Endothelial cell (in vitro differentiated cells): ENCODE measurements at regions not wholly inside any gene's neighbourhood (a gene's known extent, or its start where the extent isn't known, plus 50 kb on each side); places are given as distances from the start of the nearest gene placed in this dataset.

ENCODE experiments used
- DNase-seq: peaks from one replicate; pipeline ENCODE4 v3.0.0; 2021; ENCODE audit warnings: low spot score
- H3K27ac Mint-ChIP-seq: one replicate; pipeline ENCODE4 v1.8.0; 2021; ENCODE audit warnings: mixed read lengths, inconsistent platforms; ENCODE audit not compliant: unreplicated experiment
- H3K27me3 Mint-ChIP-seq: one replicate; pipeline ENCODE4 v1.8.0; 2021; ENCODE audit warnings: mild to moderate bottlenecking, moderate library complexity, mixed read lengths, inconsistent platforms; ENCODE audit not compliant: unreplicated experiment
- H3K36me3 Mint-ChIP-seq: one replicate; pipeline ENCODE4 v1.8.0; 2021; ENCODE audit warnings: mild to moderate bottlenecking, low read depth, mixed read lengths, inconsistent platforms; ENCODE audit not compliant: unreplicated experiment
- H3K4me1 Mint-ChIP-seq: one replicate; pipeline ENCODE4 v1.8.0; 2021; ENCODE audit warnings: mild to moderate bottlenecking, mixed read lengths, inconsistent platforms; ENCODE audit not compliant: unreplicated experiment
- H3K4me3 Mint-ChIP-seq: one replicate; pipeline ENCODE4 v1.8.0; 2021; ENCODE audit warnings: mild to moderate bottlenecking, mixed read lengths, inconsistent platforms; ENCODE audit not compliant: unreplicated experiment
- H3K9me3 Mint-ChIP-seq: one replicate; pipeline ENCODE4 v1.8.0; 2021; ENCODE audit warnings: mixed read lengths, inconsistent platforms; ENCODE audit not compliant: unreplicated experiment
- TF ChIP-seq, protein P1 (sequence below): fragments of 200-600 bp; sonication (generic); IDR thresholded peaks from one replicate; pipeline ENCODE4 v1.5.0; 2021; ENCODE audit warnings: antibody characterized with exemption; ENCODE audit not compliant: unreplicated experiment

DNA sequence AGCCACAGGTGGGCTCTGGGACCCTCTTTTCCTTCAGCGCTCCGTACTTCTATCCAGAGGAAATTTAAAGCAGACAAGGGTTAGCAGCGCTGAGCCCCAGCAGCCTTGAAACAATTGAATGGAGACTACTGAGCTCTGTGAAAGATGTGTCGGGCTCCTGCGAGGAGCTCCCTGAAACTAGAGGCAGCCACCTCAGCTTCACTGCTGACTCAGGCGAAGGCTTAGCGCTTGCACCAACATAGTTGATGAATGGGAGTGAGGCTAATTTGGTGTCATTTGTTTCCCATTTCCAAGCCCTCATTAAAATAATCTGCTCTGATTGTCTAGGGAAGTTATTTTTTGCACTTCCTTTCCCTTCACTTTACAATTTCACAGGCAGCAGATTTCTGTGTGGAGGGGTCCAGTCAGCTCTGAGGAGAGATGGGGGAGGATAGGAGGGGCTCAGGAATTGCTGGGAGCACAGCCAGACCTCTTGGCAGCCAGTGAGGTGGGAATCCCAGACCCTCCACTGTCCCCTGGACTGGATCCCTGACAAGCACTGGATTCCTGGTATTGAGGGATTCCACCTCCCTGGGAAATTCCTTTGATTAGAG is 398.9 kb upstream of the PLXNA2 start:
- no peaks in the 10 kb centered on the region for H3K4me1 Mint-ChIP-seq
- DNase-seq = no peak
- no peak overlapping the region for H3K4me3 Mint-ChIP-seq
- TF ChIP-seq, protein P1, sequence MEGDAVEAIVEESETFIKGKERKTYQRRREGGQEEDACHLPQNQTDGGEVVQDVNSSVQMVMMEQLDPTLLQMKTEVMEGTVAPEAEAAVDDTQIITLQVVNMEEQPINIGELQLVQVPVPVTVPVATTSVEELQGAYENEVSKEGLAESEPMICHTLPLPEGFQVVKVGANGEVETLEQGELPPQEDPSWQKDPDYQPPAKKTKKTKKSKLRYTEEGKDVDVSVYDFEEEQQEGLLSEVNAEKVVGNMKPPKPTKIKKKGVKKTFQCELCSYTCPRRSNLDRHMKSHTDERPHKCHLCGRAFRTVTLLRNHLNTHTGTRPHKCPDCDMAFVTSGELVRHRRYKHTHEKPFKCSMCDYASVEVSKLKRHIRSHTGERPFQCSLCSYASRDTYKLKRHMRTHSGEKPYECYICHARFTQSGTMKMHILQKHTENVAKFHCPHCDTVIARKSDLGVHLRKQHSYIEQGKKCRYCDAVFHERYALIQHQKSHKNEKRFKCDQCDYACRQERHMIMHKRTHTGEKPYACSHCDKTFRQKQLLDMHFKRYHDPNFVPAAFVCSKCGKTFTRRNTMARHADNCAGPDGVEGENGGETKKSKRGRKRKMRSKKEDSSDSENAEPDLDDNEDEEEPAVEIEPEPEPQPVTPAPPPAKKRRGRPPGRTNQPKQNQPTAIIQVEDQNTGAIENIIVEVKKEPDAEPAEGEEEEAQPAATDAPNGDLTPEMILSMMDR = no peak
- H3K9me3 Mint-ChIP-seq = no peaks in the 10 kb centered on the region
- no peaks in the 10 kb centered on the region for H3K36me3 Mint-ChIP-seq
- H3K27me3 Mint-ChIP-seq = no peaks in the 10 kb centered on the region
- H3K27ac Mint-ChIP-seq = no peak overlapping the region

DNA sequence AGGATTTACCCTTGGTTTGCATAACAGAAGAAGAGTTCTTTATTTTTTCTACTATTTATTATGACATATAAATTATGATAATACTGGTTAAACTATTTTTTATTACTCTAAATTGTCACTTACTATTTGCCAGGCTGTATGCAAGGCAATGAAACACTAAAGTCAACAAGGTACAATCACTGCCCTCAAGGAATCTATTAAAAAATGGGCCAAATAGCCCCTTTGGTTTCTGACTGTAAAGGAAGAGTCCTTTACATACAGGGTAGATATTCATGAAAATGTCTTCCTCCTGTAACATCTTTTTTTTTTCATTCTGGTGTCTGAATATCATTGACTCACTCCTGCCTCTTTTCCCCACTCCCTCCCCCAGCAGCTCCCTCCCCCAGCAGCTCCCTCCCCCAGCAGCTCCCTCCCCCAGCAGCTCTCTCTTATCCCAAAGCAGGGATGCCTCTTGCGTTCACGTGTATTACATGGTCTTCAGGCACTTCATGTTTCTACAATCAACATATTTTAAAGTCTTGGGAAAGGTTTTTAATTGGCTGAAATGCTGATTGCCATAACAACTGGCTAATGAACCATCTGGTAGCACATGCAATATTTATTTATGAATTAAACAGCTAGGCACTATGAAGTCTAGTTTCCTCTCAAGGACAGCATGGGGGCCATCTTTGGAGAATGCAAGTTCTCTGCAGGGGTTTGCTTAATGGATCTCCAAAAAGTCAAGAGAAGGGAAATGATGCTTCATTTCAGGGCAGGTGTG is 400.4 kb upstream of the PLXNA2 start:
- TF ChIP-seq, protein P1 = no peak
- H3K4me3 Mint-ChIP-seq = no peak overlapping the region
- no peak for DNase-seq
- H3K9me3 Mint-ChIP-seq = no peaks in the 10 kb centered on the region
- no peaks in the 10 kb centered on the region for H3K36me3 Mint-ChIP-seq
- no peaks in the 10 kb centered on the region for H3K27me3 Mint-ChIP-seq
- H3K4me1 Mint-ChIP-seq = no peaks in the 10 kb centered on the region
- H3K27ac Mint-ChIP-seq = no peak overlapping the region

DNA sequence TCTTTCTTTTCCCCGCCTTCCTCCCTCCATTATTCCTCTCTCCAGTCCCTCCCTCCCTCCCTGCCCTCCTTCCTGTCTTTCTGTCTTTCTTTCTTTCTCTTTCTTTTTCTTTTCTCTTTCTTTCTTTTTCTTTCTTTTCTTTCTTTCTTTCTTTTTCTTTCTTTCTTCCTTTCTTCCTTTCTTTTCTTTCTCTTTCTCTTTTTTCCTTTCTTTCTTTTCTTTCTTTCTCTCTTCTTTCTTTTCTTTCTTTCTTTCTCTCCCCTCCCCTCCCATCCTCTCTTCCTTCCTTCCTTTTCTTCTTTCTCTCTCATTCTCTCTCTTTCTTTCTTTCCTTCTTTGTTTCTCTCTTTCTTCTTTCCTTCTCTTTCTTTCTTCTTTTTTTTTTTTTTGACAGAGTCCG is 402.2 kb upstream of the PLXNA2 start:
- no peaks in the 10 kb centered on the region for H3K9me3 Mint-ChIP-seq
- DNase-seq = no peak
- H3K4me1 Mint-ChIP-seq = no peaks in the 10 kb centered on the region
- no peak overlapping the region for H3K27ac Mint-ChIP-seq
- TF ChIP-seq, protein P1 = no peak
- no peaks in the 10 kb centered on the region for H3K27me3 Mint-ChIP-seq
- H3K4me3 Mint-ChIP-seq = no peak overlapping the region
- no peaks in the 10 kb centered on the region for H3K36me3 Mint-ChIP-seq

DNA sequence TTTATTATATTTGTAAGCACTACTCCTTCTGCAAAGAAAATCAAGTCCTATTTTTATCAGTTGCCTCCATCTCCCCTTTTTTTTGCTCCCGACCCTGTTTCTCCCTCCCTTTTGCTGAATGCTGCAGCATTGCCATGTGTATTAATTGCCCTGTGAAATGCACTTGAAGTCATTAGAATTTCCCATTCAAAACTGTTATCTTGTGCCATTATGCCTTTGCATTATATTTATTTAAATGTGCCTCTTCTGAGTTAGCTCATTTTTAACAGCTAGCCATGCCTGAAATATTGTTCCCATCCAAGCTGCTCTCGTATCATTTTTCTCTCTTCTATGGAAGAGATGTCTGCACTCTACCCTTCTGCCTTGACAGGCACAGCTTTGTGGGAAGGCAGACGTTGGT is 404.0 kb upstream of the PLXNA2 start:
- TF ChIP-seq, protein P1 = no peak
- Mint-ChIP-seq H3K36me3 (no peaks in the 10 kb centered on the region), H3K4me1 (no peaks in the 10 kb centered on the region), H3K27me3 (no peaks in the 10 kb centered on the region), H3K27ac (no peak overlapping the region), H3K4me3 (no peak overlapping the region), H3K9me3 (no peaks in the 10 kb centered on the region)
- no peak for DNase-seq
